ENCODE measurements at regions not wholly inside any gene's neighbourhood (a gene's known extent, or its start where the extent isn't known, plus 50 kb on each side); places are given as distances from the start of the nearest gene placed in this dataset.

- Histone ChIP-seq H3K4me3 (no peak overlapping the region), H3K9me3 (peaks cover 0 to 12% (median 0%) of the 10 kb centered on the region in 8 donors), H3K27me3 (replicated peaks in 1 of 7) (peaks cover 0 to 5% (median 0%) of the 10 kb centered on the region in 7 donors), H3K27ac (no peak overlapping the region), H3K4me1 (peaks cover 0 to 17% (median 4%) of the 10 kb centered on the region in 6 donors), H3K36me3 (no peaks in the 10 kb centered on the region)
- TF ChIP-seq, protein P1, sequence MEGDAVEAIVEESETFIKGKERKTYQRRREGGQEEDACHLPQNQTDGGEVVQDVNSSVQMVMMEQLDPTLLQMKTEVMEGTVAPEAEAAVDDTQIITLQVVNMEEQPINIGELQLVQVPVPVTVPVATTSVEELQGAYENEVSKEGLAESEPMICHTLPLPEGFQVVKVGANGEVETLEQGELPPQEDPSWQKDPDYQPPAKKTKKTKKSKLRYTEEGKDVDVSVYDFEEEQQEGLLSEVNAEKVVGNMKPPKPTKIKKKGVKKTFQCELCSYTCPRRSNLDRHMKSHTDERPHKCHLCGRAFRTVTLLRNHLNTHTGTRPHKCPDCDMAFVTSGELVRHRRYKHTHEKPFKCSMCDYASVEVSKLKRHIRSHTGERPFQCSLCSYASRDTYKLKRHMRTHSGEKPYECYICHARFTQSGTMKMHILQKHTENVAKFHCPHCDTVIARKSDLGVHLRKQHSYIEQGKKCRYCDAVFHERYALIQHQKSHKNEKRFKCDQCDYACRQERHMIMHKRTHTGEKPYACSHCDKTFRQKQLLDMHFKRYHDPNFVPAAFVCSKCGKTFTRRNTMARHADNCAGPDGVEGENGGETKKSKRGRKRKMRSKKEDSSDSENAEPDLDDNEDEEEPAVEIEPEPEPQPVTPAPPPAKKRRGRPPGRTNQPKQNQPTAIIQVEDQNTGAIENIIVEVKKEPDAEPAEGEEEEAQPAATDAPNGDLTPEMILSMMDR (IDR thresholded peaks at IDR 0.05 in 8 of 11, conservative IDR thresholded peaks at IDR 0.05 in 3 of 11), result no peak
- no peak for TF ChIP-seq POLR2A (IDR thresholded peaks at IDR 0.05)
- no peak for TF ChIP-seq POLR2AphosphoS5 (IDR thresholded peaks at IDR 0.05)
- WGBS, 5 donors, result 83 to 95% (median 88%) methylated on average over 26 of the region's 26 CpGs
- peak; percentile 35 for DNase-seq
- intact Hi-C loops (cut with DNase I; ENCODE audit: low total_unique reads), result no loop called here
Measured at GRCh38 chr2:3125001-3125760, 252.4 kb downstream of the EIPR1 start.

GRCh38 chr2:3122525-3122924, 255.1 kb downstream of the EIPR1 start:
- no peak for DNase-seq
- H3K27me3 ChIP-seq (replicated peaks in 1 of 7), result no peaks in the 10 kb centered on the region
- peaks cover 0 to 15% (median 0%) of the 10 kb centered on the region in 8 donors for H3K9me3 ChIP-seq
- no peak overlapping the region for H3K4me3 ChIP-seq
- no peak overlapping the region for H3K27ac ChIP-seq
- H3K4me1 ChIP-seq, result peaks cover 0 to 13% (median 4%) of the 10 kb centered on the region in 6 donors
- no peaks in the 10 kb centered on the region for H3K36me3 ChIP-seq
- TF ChIP-seq, protein P1 (IDR thresholded peaks at IDR 0.05 in 8 of 11, conservative IDR thresholded peaks at IDR 0.05 in 3 of 11), result no peak
- TF ChIP-seq POLR2AphosphoS5 (IDR thresholded peaks at IDR 0.05), result no peak
- TF ChIP-seq POLR2A (IDR thresholded peaks at IDR 0.05), result no peak
- intact Hi-C loops (cut with DNase I; ENCODE audit: low total_unique reads), result no loop called here
- 77 to 94% (median 84%) methylated on average over 2 of the region's 2 CpGs for WGBS, 5 donors

DNA sequence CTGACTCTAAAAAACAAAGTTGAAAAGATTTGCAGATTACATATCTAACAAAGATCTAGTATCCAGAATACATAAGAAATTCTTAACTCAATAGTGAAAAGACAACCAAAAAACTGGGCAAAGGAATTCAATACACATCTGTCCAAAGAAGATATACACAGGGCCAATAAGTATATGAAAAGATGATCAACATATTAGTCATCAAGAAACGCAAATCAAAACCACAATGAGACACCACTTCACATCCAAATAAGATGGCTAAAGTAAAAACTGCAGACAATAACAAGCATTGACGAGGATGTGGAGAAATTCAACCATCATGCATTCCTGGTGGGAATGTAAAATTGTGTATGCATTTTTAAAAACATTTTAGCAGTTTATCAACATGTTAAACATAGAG, 256.0 kb downstream of the EIPR1 start:
- Histone ChIP-seq H3K4me1 (peaks cover 0 to 4% (median under 1%) of the 10 kb centered on the region in 6 donors), H3K27ac (no peak overlapping the region), H3K27me3 (replicated peaks in 1 of 7) (no peaks in the 10 kb centered on the region), H3K36me3 (no peaks in the 10 kb centered on the region), H3K9me3 (peaks cover 0 to 15% (median 0%) of the 10 kb centered on the region in 8 donors), H3K4me3 (no peak overlapping the region)
- intact Hi-C loops (cut with DNase I; ENCODE audit: low total_unique reads), result no loop called here
- TF ChIP-seq, protein P1 (IDR thresholded peaks at IDR 0.05 in 8 of 11, conservative IDR thresholded peaks at IDR 0.05 in 3 of 11), result no peak
- TF ChIP-seq POLR2A (IDR thresholded peaks at IDR 0.05) (no peak), POLR2AphosphoS5 (IDR thresholded peaks at IDR 0.05) (no peak)
- WGBS, 5 donors, result 75 to 92% (median 89%) methylated on average over 2 of the region's 2 CpGs
- no peak for DNase-seq

DNA sequence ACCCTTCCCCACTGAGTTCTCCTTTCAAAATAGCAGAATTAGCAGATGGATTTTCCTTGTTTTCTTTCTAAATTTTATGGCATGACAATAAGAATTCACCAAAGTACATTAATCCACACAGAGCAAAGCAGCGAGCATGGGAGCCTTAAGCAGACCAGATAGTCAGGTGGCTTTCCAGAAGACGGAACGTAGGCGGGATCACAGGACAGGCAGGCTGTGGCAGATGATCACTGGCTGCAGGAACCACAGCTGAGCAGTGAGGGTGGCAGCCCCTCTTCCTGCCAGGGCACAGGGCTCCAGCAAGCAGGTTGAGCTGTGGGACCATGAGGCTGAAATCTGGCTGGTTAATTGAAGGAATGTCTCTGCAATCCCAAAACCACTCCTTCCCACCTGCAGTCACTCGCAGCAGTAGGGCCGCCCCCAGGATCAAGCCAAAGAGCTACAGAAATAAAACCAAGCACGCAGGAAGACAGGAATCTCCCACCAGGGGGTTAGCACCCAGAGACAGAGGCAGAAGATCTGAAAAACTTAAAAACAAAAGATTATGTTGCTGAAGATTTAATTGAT, 259.9 kb downstream of the EIPR1 start:
- Histone ChIP-seq H3K4me3 (no peak overlapping the region), H3K9me3 (peaks cover 0 to 15% (median 0%) of the 10 kb centered on the region in 8 donors), H3K27me3 (replicated peaks in 1 of 7) (no peaks in the 10 kb centered on the region), H3K4me1 (no peaks in the 10 kb centered on the region), H3K36me3 (no peaks in the 10 kb centered on the region), H3K27ac (no peak overlapping the region)
- intact Hi-C loops (cut with DNase I; ENCODE audit: low total_unique reads), result no loop called here
- DNase-seq, result no peak
- WGBS, 5 donors, result 84 to 94% (median 89%) methylated on average over 7 of the region's 7 CpGs
- TF ChIP-seq POLR2AphosphoS5 (IDR thresholded peaks at IDR 0.05) (no peak), POLR2A (IDR thresholded peaks at IDR 0.05) (no peak)
- TF ChIP-seq, protein P1 (IDR thresholded peaks at IDR 0.05 in 8 of 11, conservative IDR thresholded peaks at IDR 0.05 in 3 of 11), result no peak

Measured in spleen (tissue), 11 donors.